ENCODE measurements at regions not wholly inside any gene's neighbourhood (a gene's known extent, or its start where the extent isn't known, plus 50 kb on each side); places are given as distances from the start of the nearest gene placed in this dataset.

DNA sequence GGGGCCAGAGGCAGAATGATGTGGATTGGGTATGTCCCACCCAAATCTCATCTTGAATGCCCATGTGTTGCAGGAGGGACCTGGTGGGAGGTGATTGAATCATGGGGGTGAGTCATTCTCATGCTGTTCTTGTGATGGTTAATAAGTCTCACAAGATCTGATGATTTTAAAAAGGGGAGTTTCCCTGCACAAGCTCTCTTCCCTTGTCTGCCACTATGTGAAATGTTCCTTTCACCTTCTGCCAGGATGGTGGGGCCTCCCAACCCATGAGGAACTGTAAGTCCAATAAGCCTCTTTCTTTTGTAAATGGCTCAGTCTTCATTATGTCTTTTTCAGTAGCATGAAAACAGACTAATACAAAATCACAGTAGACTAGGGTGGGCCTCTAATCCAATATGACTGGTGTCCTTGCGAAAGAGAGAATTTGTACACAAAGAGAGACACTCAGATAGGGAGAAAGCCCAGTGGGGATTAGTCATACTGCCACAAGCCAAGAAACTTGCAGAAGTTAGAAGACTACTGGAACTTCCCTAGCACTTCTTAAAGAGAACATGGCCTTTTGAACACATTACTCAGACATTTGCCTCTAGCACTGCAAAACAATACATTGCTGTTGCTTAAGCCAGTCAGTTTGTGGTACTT, 68.4 kb downstream of the ANXA1 start:
- 0 out of 2 replicates have a peak, but pooled peaks cover 2% of the 10 kb centered on the region for H4K20me1 ChIP-seq (ENCODE audit: insufficient read depth, low read length)
- CTCF ChIA-PET (ENCODE audit: unreplicated experiment): no interaction called here
- intact Hi-C loops (cut with micrococcal nuclease; ENCODE audit: unreplicated experiment): no loop called here
- H3K4me3 ChIP-seq (ENCODE audit: low read depth, low read length, poor library complexity, severe bottlenecking): no peak overlapping the region
- H3K4me1 ChIP-seq (ENCODE audit: insufficient read depth, low read length, poor library complexity, severe bottlenecking): no peaks in the 10 kb centered on the region
- POLR2A ChIA-PET: no interaction called here
- TF ChIP-seq EZH2phosphoT487 (IDR thresholded peaks at IDR 0.05; ENCODE audit: borderline replicate concordance, low read depth, low read length): no peak
- TF ChIP-seq, protein P1, sequence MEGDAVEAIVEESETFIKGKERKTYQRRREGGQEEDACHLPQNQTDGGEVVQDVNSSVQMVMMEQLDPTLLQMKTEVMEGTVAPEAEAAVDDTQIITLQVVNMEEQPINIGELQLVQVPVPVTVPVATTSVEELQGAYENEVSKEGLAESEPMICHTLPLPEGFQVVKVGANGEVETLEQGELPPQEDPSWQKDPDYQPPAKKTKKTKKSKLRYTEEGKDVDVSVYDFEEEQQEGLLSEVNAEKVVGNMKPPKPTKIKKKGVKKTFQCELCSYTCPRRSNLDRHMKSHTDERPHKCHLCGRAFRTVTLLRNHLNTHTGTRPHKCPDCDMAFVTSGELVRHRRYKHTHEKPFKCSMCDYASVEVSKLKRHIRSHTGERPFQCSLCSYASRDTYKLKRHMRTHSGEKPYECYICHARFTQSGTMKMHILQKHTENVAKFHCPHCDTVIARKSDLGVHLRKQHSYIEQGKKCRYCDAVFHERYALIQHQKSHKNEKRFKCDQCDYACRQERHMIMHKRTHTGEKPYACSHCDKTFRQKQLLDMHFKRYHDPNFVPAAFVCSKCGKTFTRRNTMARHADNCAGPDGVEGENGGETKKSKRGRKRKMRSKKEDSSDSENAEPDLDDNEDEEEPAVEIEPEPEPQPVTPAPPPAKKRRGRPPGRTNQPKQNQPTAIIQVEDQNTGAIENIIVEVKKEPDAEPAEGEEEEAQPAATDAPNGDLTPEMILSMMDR (conservative IDR thresholded peaks at IDR 0.05; ENCODE audit: low read length): no peak
- H3K27ac ChIP-seq (ENCODE audit: low read depth, low read length, poor library complexity, severe bottlenecking): no peak overlapping the region
- no peak overlapping the region for H3K4me2 ChIP-seq (ENCODE audit: low read length)
- BruUV-seq (replicated peaks): no TSS peak
- H3K79me2 ChIP-seq (ENCODE audit: insufficient read depth, low read depth, low read length): no peaks in the 10 kb centered on the region
- H3K9me3 ChIP-seq (ENCODE audit: low read length): no peaks in the 10 kb centered on the region
- no peak for DNase-seq (ENCODE audit: low spot score)
- no peaks in the 10 kb centered on the region for H3K9me2 ChIP-seq (ENCODE audit: insufficient read depth, low read length)
- no peaks in the 10 kb centered on the region for H3K36me3 ChIP-seq (ENCODE audit: insufficient read depth, low read length)
- no peak overlapping the region for H2AFZ ChIP-seq (ENCODE audit: low read length)

DNA sequence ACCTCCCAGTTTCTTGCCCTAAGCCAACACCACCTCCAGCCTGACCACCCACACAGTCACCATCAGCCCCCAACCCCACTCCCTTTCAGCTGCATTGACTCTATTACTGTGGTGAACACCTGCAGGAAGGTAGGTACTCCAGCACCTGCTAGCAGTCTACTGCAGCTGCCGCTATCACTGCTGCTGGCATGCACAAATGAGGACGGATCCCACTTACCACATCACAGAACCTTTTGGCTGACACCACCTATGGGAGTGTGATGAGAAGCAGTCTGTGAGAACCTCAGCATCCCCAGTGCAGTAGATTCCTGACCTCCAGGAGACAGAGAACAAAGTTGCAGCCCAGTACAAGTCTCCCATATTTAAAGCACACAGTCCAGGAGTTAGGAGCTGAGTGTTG, 71.9 kb downstream of the ANXA1 start:
- intact Hi-C loops (cut with micrococcal nuclease; ENCODE audit: unreplicated experiment): no loop called here
- H3K27ac ChIP-seq (ENCODE audit: low read depth, low read length, poor library complexity, severe bottlenecking): no peak overlapping the region
- CTCF ChIA-PET (ENCODE audit: unreplicated experiment): no interaction called here

DNA sequence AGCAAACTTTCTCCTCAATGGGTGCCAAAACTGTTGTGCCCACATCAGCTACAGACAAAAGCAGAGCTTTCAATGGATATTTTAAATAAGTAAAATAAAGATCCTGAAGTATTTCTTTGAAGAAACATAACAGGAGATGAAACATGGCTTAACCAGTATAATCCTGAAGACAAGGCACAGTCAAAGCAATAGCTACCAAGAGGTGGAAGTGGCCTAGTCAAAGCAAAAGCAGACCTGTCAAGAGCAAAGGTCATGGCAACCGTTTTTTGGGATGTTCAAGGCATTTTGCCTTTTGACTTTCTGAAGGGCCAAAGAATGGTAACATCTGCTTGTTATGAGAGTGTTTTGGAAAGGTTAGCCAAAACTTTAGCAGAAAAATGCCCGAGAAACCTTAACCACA, 77.9 kb downstream of the ANXA1 start:
- H2AFZ ChIP-seq (ENCODE audit: low read length): no peak overlapping the region
- H3K36me3 ChIP-seq (ENCODE audit: insufficient read depth, low read length): no peaks in the 10 kb centered on the region
- H4K20me1 ChIP-seq (ENCODE audit: insufficient read depth, low read length): no peaks in the 10 kb centered on the region
- H3K27ac ChIP-seq (ENCODE audit: low read depth, low read length, poor library complexity, severe bottlenecking): no peak overlapping the region
- no peaks in the 10 kb centered on the region for H3K9me3 ChIP-seq (ENCODE audit: low read length)
- TF ChIP-seq EZH2phosphoT487 (IDR thresholded peaks at IDR 0.05; ENCODE audit: borderline replicate concordance, low read depth, low read length): no peak
- TF ChIP-seq, protein P1 (conservative IDR thresholded peaks at IDR 0.05; ENCODE audit: low read length): no peak
- intact Hi-C loops (cut with micrococcal nuclease; ENCODE audit: unreplicated experiment): no loop called here
- POLR2A ChIA-PET: no interaction called here
- no peak for DNase-seq (ENCODE audit: low spot score)
- no peaks in the 10 kb centered on the region for H3K4me1 ChIP-seq (ENCODE audit: insufficient read depth, low read length, poor library complexity, severe bottlenecking)
- no TSS peak for BruUV-seq (replicated peaks)
- no peak overlapping the region for H3K4me3 ChIP-seq (ENCODE audit: low read depth, low read length, poor library complexity, severe bottlenecking)
- H3K9me2 ChIP-seq (ENCODE audit: insufficient read depth, low read length): no peaks in the 10 kb centered on the region
- CTCF ChIA-PET (ENCODE audit: unreplicated experiment): no interaction called here
- no peak overlapping the region for H3K4me2 ChIP-seq (ENCODE audit: low read length)
- no peaks in the 10 kb centered on the region for H3K79me2 ChIP-seq (ENCODE audit: insufficient read depth, low read depth, low read length)

More for the DNA sequence above, 71.9 kb downstream of the ANXA1 start:
- H4K20me1 ChIP-seq (ENCODE audit: insufficient read depth, low read length): 0 out of 2 replicates have a peak, but pooled peaks cover 2% of the 10 kb centered on the region
- POLR2A ChIA-PET: no interaction called here
- H3K9me2 ChIP-seq (ENCODE audit: insufficient read depth, low read length): no peaks in the 10 kb centered on the region
- no peak for DNase-seq (ENCODE audit: low spot score)
- H2AFZ ChIP-seq (ENCODE audit: low read length): no peak overlapping the region
- BruUV-seq (replicated peaks): no TSS peak
- no peak overlapping the region for H3K4me2 ChIP-seq (ENCODE audit: low read length)
- H3K4me1 ChIP-seq (ENCODE audit: insufficient read depth, low read length, poor library complexity, severe bottlenecking): no peaks in the 10 kb centered on the region
- no peaks in the 10 kb centered on the region for H3K36me3 ChIP-seq (ENCODE audit: insufficient read depth, low read length)
- H3K79me2 ChIP-seq (ENCODE audit: insufficient read depth, low read depth, low read length): no peaks in the 10 kb centered on the region
- H3K4me3 ChIP-seq (ENCODE audit: low read depth, low read length, poor library complexity, severe bottlenecking): no peak overlapping the region
- H3K9me3 ChIP-seq (ENCODE audit: low read length): no peaks in the 10 kb centered on the region
- no peak for TF ChIP-seq EZH2phosphoT487 (IDR thresholded peaks at IDR 0.05; ENCODE audit: borderline replicate concordance, low read depth, low read length)
- TF ChIP-seq, protein P1 (conservative IDR thresholded peaks at IDR 0.05; ENCODE audit: low read length): no peak

Data from OCI-LY7 (cell line).